NOMO-1 treated with dmso at 0.1 percent for 144 hours (cell line): ENCODE measurements at regions not wholly inside any gene's neighbourhood (a gene's known extent, or its start where the extent isn't known, plus 50 kb on each side); places are given as distances from the start of the nearest gene placed in this dataset.
"Not testable (repeated sequence)": the region's sequence is repeated elsewhere in the genome, so short reads cannot be mapped to it uniquely, and the experiment has no call there.

Source experiments
- DNase-seq: peaks from one replicate; lab custom pipeline; 2025; ENCODE audit not compliant: unreplicated experiment; lab: John Stamatoyannopoulos, UW

DNA sequence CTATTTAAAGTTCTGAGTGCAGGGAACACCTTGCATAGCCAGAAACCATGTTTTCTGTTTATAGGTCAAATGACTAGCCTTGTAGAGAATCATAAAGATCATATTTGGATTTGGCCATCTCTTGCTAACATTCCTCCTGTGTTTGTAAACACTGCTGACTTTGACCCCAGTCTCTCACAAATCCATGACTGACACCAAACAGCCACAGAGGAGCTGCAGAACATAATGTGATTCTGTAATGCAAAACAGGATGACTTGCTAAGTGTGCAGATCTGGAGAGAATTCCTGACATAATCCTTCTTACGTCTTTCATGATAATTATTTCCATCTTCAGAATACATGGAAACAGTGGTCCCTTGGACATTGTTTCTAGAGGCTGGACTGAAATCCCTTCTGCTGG is 211.8 kb downstream of the BMP4 start:
- DNase-seq = no peak

DNA sequence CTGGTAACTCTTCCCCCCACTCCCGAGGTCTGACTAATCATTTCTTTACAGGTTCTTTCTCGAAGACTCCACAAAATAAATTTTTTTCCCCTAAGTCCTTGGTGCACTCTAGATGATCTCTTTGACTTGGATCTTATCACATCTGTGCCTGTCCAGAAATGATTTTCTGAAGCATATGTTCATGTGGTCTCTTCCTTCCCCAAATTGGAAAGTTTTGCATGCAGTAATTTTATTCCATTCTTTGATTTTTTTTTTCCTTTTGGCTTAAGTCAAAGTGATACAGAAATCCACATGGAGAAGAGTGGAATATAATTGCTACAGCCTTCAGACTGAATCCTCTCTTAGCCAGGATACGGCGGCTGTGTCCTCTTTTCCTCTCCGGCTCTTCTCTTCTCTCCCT is 213.3 kb downstream of the BMP4 start:
- no peak for DNase-seq

GRCh38 chr14:53742233-53742620 is 214.4 kb downstream of the BMP4 start:
- no peak for DNase-seq

- no peak for DNase-seq
These were observed 215.0 kb downstream of the BMP4 start for GRCh38 chr14:53741479-53742232.

- DNase-seq = no peak
These were observed 216.1 kb downstream of the BMP4 start for GRCh38 chr14:53740570-53740969.

DNA sequence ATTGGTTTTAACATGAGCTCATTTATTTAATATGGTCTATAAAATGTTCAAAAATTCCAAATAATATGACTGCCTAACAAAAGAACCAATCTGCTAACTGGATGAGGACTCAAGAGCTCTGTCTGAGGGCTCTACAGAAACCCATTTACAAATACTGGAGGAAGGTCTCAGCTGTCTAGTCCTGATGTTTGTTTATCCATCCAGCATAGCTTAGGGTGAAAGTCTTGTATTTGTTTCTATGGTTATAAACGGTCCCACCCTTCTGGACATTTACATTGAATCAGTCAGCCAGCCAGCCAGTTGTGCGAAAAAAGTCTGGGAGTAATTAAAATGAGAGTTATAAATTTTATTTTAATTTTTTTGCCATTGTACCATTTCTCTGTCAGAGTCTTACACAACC is 220.7 kb downstream of the BMP4 start:
- DNase-seq = no peak

DNA sequence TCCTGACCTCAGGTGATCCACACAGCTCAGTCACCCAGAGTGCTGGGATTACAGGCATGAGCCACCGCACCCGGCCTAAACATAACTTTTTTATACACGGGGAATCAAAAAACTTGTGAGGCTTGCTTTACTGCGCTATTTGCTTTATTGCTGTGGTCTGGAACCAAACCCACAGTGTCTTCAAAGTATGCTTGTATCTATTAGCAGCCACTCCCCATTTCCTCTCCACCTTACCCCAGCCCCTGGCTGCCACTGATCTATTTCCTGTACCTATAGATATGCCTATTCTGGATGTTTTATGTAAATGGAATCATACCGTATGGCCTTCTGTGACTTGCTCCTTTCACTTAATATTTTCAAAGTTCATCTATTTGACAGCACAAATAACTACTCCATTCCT is 233.4 kb downstream of the BMP4 start:
- DNase-seq = no peak

DNA sequence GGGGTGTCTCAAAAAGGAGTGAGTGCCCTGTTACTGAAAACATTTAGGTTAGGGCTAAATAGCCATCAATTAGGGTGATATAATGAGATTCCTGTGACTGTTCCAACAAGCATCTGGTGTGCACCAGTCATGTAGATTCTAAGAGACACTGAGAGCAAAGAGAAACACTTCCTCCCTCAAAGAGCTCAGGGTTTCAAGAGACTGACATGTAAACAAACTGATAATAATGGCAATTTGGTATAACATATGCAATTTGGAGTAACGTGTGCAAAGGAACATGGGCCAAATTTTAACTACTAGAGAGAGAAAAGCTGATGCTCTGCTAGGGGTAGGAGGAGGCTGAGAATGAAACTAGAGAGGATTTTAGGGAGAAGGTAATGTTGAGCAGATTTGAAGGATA is 237.1 kb downstream of the BMP4 start:
- no peak for DNase-seq

GRCh38 chr14:53716578-53716977 is 240.0 kb downstream of the BMP4 start:
- DNase-seq = no peak

DNA sequence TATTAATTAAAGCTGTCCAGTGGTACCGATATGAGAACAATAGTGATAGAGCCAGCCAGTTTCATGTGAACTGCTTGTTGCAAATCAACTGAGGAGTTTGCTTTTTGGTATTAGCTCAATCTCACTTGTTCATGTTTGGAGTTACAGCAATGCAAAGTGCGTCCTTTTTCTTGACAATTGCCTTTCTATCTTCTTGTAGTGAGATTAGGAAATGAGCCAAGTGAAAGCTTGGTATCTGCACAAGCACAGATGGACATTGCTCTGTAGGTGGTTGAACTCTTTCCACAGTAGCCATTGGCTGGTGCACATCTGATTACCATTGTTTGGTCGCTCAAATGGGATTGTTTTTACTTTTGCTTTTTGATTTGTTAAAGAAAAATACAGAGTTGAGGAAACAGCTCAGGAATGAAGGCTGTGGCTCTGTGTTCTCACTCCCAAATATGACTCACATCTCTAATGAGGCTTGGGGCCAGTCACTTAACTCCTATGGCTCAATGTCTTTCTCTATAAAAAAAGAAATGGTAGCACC is 241.4 kb downstream of the BMP4 start:
- no peak for DNase-seq

GRCh38 chr14:53714495-53715192 is 242.0 kb downstream of the BMP4 start:
- no peak for DNase-seq

GRCh38 chr14:53712901-53713300 is 243.7 kb downstream of the BMP4 start:
- not testable (repeated sequence) for DNase-seq

- DNase-seq = no peak
These were observed 245.4 kb downstream of the BMP4 start for GRCh38 chr14:53711205-53711604.

DNA sequence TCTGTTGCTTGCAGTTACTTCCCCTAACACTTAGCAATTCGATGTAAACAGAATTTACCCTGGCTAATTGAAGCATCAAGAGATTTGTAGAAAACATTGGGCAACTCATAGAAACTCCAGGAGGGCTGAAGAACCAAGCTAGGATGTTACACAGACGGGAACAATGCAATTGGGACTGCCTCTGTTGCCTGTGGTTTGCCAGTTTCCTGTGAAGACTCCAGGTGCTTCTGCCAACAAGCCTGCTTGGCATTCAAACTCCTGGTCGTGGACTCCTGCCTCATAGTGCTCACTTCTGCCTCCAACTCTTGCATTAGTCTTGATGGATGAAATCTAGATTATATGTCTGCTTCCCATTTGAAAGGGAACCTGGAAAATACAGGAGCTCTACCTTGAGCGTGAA is 246.0 kb downstream of the BMP4 start:
- no peak for DNase-seq

- no peak for DNase-seq
These were observed 247.2 kb downstream of the BMP4 start for GRCh38 chr14:53709381-53709780.

DNA sequence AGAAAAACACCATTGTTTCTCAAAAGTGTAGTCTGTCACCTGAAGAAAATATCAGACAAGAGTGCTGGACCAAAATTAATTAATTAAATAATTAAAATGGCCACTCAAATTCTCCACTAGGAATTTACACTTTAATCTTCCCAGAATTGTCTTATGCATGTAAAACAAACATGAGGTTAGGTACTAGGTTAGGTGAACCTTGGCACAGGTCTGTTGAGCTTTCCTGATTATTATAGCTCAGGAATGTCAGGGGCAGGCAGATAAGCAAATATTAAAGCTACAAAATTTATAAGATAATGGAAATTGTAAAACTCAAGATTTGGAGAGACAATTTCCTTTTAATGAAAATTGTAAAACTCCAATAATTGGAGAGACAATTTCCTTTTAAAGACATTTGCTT is 253.2 kb downstream of the BMP4 start:
- no peak for DNase-seq

- DNase-seq = no peak
These were observed 255.3 kb downstream of the BMP4 start for GRCh38 chr14:53701108-53701875.

DNA sequence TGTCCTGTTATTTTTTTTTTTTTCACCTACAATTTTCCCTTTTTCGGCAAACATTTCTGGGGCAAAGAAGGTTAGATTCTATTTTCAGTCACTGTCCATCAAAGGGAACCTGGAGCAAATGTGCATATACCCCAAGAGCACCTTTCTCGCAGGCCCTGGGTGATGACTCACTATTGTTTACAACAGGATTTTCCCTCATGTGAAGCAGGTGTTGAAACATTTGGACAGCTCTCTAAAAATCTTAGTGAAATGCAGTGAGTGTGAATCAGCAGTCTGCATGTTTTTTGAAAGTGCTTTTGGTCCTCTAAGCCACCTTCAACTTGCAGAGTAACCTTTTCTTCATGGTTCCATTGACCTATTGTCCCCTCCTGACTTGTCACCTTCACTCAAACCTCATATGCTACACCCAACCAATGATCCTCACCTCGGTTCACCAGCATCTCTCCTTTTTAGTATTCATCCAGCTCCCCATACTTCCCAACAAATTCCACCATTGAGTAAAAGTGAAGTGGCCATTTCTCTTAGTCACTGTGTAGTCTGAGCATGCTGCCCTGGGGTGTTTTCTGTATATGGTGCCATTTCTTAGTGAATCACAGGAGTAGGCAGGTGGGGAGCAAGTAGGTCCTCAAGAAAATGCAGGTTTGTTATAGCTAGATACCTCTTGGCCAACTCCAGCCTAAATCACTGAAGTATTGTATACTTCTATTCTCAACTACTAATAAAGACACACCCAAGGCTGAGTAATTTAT is 260.2 kb downstream of the BMP4 start:
- no peak for DNase-seq

- no peak for DNase-seq
These were observed 260.9 kb downstream of the BMP4 start for GRCh38 chr14:53695692-53696214.

- DNase-seq = no peak
These were observed 263.7 kb downstream of the BMP4 start for GRCh38 chr14:53692885-53693284.

DNA sequence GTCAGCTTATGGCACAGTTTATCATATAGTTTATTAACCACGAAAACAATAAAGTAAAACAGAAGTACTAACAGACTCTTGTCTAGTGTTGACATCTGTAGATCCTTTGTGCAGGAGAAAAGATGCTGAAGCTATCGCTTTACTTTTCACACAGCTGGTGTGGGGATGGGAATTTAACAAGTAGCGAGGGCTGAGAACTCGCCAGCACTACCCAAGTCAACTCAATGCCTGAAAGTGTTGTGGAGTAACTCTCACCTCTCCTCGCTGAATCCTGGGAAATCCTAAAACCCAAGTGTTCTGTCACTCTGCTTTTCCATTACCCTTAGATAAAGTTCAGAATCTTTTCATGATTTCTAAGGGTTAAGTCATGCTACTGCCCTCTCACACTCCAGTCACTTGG is 264.2 kb downstream of the BMP4 start:
- no peak for DNase-seq
